OCI-LY7 (cell line): ENCODE measurements at regions not wholly inside any gene's neighbourhood (a gene's known extent, or its start where the extent isn't known, plus 50 kb on each side); places are given as distances from the start of the nearest gene placed in this dataset.

ENCODE experiments used
- CTCF ChIP-seq: fragments of 200-600 bp; sonication (generic); conservative IDR thresholded peaks from 2 replicates; pipeline ENCODE4 v1.5.1; 2014; ENCODE audit warnings: mild to moderate bottlenecking, antibody characterized with exemption, low read length, moderate library complexity, mixed read lengths
- EZH2phosphoT487 ChIP-seq: fragments of 200-600 bp; sonication (generic); IDR thresholded peaks from 2 replicates; pipeline ENCODE4 v1.6.1; 2018; ENCODE audit warnings: low read depth, borderline replicate concordance, mild to moderate bottlenecking, mixed run types, antibody characterized with exemption, low read length, moderate library complexity, mixed read lengths

DNA sequence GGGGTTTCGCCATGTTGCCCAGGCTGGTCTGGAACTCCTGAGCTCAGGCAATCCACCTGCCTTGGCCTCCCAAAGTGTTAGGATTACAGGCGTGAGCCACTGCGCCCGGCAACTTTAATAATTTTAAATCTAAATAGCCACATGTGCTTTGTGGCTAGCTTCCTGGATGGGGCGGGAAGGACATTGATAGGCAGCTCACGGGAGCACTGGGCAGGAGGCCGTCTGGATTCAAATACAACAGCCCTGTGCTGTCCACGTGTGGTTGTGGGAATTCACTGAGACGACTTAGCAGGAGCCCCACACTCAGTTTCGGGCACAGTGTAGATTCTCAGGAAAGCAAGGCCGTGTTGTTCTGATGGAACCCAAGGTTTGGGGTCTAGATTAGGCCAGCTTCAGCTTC is 177.1 kb downstream of the ETS2 start:
- TF ChIP-seq CTCF, result no peak
- TF ChIP-seq EZH2phosphoT487, result no peak
